ENCODE measurements at regions not wholly inside any gene's neighbourhood (a gene's known extent, or its start where the extent isn't known, plus 50 kb on each side); places are given as distances from the start of the nearest gene placed in this dataset.

DNA sequence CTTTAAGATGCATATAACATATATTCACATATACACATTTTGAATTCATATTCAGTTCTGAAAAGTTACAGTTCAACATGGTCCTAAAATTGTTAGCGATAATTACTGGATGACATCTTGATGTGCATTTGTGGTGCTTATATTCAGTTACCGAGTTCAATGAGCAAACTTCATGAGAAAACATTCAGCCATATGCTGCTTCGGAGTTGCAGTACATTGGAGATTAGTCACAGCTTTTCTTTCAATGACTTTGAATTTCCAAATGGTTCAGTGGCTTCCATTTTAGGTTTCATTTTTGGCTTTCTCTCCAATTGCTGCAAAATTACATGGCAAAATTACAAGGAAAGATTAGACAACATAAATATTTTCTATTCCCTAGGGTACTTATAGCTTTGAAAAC lies 198.3 kb upstream of the CNTN3 start:
- Histone ChIP-seq H4K20me1 (ENCODE audit: insufficient read depth) (no peaks in the 10 kb centered on the region), H3K36me3 (replicated peaks in 1 of 2; ENCODE audit: control insufficient read depth in 1 of 2, insufficient read depth in 2 of 2, low read length in 1 of 2) (no peaks in the 10 kb centered on the region), H3K27ac (ENCODE audit: low read depth in 2 of 2, low read length in 1 of 2) (no peak overlapping the region), H3K4me1 (ENCODE audit: control insufficient read depth in 1 of 2, insufficient read depth in 2 of 2, low read depth in 1 of 2, low read length in 1 of 2) (no peaks in the 10 kb centered on the region), H3K9ac (no peak overlapping the region), H3K4me3 (ENCODE audit: low read depth in 2 of 2, low read length in 1 of 2) (no peak overlapping the region), H3K9me3 (no peaks in the 10 kb centered on the region), H3K79me2 (ENCODE audit: insufficient read depth) (no peaks in the 10 kb centered on the region), H2AFZ (ENCODE audit: low read depth) (no peak overlapping the region), H3K4me2 (no peak overlapping the region), H3K27me3 (ENCODE audit: insufficient read depth) (no peaks in the 10 kb centered on the region), H3K9me2 (no peaks in the 10 kb centered on the region), H3F3A (replicated peaks; ENCODE audit: insufficient read depth) (no peaks in the 10 kb centered on the region)
- POLR2A ChIA-PET = no interaction called here
- no peak for TF ChIP-seq ELF1 (IDR thresholded peaks at IDR 0.05)
- TF ChIP-seq, protein P1, sequence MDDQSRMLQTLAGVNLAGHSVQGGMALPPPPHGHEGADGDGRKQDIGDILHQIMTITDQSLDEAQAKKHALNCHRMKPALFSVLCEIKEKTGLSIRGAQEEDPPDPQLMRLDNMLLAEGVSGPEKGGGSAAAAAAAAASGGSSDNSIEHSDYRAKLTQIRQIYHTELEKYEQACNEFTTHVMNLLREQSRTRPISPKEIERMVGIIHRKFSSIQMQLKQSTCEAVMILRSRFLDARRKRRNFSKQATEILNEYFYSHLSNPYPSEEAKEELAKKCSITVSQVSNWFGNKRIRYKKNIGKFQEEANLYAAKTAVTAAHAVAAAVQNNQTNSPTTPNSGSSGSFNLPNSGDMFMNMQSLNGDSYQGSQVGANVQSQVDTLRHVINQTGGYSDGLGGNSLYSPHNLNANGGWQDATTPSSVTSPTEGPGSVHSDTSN (IDR thresholded peaks at IDR 0.05) = no peak
- TF ChIP-seq EZH2phosphoT487 (IDR thresholded peaks at IDR 0.05; ENCODE audit: borderline replicate concordance, low read depth) = no peak
- TF ChIP-seq, protein P2, sequence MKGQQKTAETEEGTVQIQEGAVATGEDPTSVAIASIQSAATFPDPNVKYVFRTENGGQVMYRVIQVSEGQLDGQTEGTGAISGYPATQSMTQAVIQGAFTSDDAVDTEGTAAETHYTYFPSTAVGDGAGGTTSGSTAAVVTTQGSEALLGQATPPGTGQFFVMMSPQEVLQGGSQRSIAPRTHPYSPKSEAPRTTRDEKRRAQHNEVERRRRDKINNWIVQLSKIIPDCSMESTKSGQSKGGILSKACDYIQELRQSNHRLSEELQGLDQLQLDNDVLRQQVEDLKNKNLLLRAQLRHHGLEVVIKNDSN (IDR thresholded peaks at IDR 0.05; ENCODE audit: borderline replicate concordance, low read depth) = no peak
- TF ChIP-seq RFX5 (IDR thresholded peaks at IDR 0.05; ENCODE audit: low read length) = no peak
- TF ChIP-seq NFIC (IDR thresholded peaks at IDR 0.05; ENCODE audit: borderline replicate concordance) = no peak
- TF ChIP-seq SMC3 (IDR thresholded peaks at IDR 0.05; ENCODE audit: low read depth, low read length) = no peak
- no peak for TF ChIP-seq JUND (IDR thresholded peaks at IDR 0.05)
- no peak for TF ChIP-seq RAD21 (IDR thresholded peaks at IDR 0.05; ENCODE audit: low read length)
- TF ChIP-seq MXI1 (IDR thresholded peaks at IDR 0.05; ENCODE audit: low read depth, low read length) = no peak
- TF ChIP-seq SIN3A (IDR thresholded peaks at IDR 0.05; ENCODE audit: borderline replicate concordance, low read depth, low read length) = no peak
- no peak for TF ChIP-seq TCF12 (IDR thresholded peaks at IDR 0.05)
- WGBS (ENCODE audit: low lambda C conversion rate) = 56% methylated on average over 3 of the region's 3 CpGs
- CTCF ChIA-PET = no interaction called here
- DNase-seq = no peak

DNA sequence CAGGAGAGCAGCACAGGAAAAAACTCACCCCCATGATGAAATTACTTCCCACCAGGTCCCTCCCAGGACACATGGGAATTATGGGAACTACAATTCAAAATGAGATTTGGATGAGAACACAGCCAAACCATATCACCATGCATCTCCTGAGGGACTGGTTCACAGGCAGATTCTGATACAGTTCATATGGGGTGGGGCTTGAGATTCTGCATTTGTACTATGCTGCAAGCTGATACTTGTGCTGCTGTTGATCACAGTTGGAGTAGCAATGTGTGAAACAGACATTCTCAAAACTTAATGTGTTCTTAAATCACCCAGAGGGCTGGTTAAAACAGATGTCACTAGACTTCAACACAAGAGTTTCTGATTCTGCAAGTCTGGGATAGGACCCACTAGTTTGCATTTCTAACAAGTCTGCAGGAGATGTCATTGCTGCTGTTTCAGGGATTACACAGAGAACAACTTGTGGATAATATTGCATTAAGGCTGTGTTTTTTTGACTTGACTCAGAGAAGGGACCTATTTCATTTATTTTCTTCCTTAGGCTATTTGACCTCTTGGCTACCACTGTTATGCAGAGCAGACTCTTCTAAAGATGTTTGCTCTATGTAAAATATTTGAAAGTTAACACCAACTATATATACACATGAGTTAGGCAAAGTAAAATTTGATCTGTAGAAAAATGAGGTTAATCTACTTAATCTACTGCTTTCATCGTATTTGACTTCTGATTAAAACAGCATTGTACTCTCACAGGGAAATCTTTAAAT lies 194.2 kb upstream of the CNTN3 start:
- Histone ChIP-seq H3K4me1 (ENCODE audit: control insufficient read depth in 1 of 2, insufficient read depth in 2 of 2, low read depth in 1 of 2, low read length in 1 of 2) (no peaks in the 10 kb centered on the region), H4K20me1 (ENCODE audit: insufficient read depth) (no peaks in the 10 kb centered on the region), H2AFZ (ENCODE audit: low read depth) (no peak overlapping the region), H3K27ac (ENCODE audit: low read depth in 2 of 2, low read length in 1 of 2) (no peak overlapping the region), H3K9me2 (no peaks in the 10 kb centered on the region), H3K4me2 (no peak overlapping the region), H3K27me3 (ENCODE audit: insufficient read depth) (no peaks in the 10 kb centered on the region), H3K79me2 (ENCODE audit: insufficient read depth) (no peaks in the 10 kb centered on the region), H3K9me3 (no peaks in the 10 kb centered on the region), H3K9ac (no peak overlapping the region), H3F3A (replicated peaks; ENCODE audit: insufficient read depth) (no peaks in the 10 kb centered on the region), H3K36me3 (replicated peaks in 1 of 2; ENCODE audit: control insufficient read depth in 1 of 2, insufficient read depth in 2 of 2, low read length in 1 of 2) (no peaks in the 10 kb centered on the region), H3K4me3 (ENCODE audit: low read depth in 2 of 2, low read length in 1 of 2) (no peak overlapping the region)
- DNase-seq = no peak
- TF ChIP-seq, protein P3, sequence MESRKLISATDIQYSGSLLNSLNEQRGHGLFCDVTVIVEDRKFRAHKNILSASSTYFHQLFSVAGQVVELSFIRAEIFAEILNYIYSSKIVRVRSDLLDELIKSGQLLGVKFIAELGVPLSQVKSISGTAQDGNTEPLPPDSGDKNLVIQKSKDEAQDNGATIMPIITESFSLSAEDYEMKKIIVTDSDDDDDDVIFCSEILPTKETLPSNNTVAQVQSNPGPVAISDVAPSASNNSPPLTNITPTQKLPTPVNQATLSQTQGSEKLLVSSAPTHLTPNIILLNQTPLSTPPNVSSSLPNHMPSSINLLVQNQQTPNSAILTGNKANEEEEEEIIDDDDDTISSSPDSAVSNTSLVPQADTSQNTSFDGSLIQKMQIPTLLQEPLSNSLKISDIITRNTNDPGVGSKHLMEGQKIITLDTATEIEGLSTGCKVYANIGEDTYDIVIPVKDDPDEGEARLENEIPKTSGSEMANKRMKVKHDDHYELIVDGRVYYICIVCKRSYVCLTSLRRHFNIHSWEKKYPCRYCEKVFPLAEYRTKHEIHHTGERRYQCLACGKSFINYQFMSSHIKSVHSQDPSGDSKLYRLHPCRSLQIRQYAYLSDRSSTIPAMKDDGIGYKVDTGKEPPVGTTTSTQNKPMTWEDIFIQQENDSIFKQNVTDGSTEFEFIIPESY (IDR thresholded peaks at IDR 0.05; ENCODE audit: borderline replicate concordance, low read depth) = no peak
- TF ChIP-seq, protein P2 (IDR thresholded peaks at IDR 0.05; ENCODE audit: borderline replicate concordance, low read depth) = no peak
- TF ChIP-seq MXI1 (IDR thresholded peaks at IDR 0.05; ENCODE audit: low read depth, low read length) (no peak), NRF1 (IDR thresholded peaks at IDR 0.05; ENCODE audit: low read depth, low read length) (no peak), CHD2 (IDR thresholded peaks at IDR 0.05; ENCODE audit: low read length, partially characterized antibody) (no peak), JUND (IDR thresholded peaks at IDR 0.05) (no peak), POLR2AphosphoS5 (IDR thresholded peaks at IDR 0.05; ENCODE audit: low read depth, low read length) (no peak), RFX5 (IDR thresholded peaks at IDR 0.05; ENCODE audit: low read length) (no peak)
- TF ChIP-seq, protein P1 (IDR thresholded peaks at IDR 0.05) = no peak
- ChIA-PET POLR2A (no interaction called here), CTCF (no interaction called here)
- 13% methylated on average over 1 of the region's 1 CpG for WGBS (ENCODE audit: low lambda C conversion rate)

Data from SK-N-SH (cell line).